Liver (tissue), 8 donors: ENCODE measurements at regions not wholly inside any gene's neighbourhood (a gene's known extent, or its start where the extent isn't known, plus 50 kb on each side); places are given as distances from the start of the nearest gene placed in this dataset.

ENCODE experiments used
- DNase-seq: peaks from one replicate; pipeline ENCODE4 v3.0.0-alpha.2; 2017; ENCODE audit warnings: low spot score
- H3K27ac ChIP-seq, 2 donors: one replicate each; pipeline ENCODE4 v1.7.0; 2013; ENCODE audit warnings: inconsistent platforms in 2 of 2, low read length in 2 of 2, control low read depth in 1 of 2, low read depth in 1 of 2, mild to moderate bottlenecking in 1 of 2
- H3K27me3 ChIP-seq, 4 donors: one replicate each; pipeline versions ENCODE4 v1.6.1 to v1.7.0; 2013; ENCODE audit warnings: low read length in 3 of 4, inconsistent platforms in 1 of 4, mild to moderate bottlenecking in 1 of 4, moderate library complexity in 1 of 4; ENCODE audit not compliant: control insufficient read depth in 4 of 4, insufficient read depth in 4 of 4
- H3K36me3 ChIP-seq, 4 donors: one replicate each; pipeline versions ENCODE4 v1.6.1 to v1.7.0; 2013; ENCODE audit warnings: low read length in 3 of 4, mild to moderate bottlenecking in 3 of 4, low read depth in 1 of 4, moderate library complexity in 1 of 4; ENCODE audit not compliant: control insufficient read depth in 4 of 4, insufficient read depth in 3 of 4
- H3K4me1 ChIP-seq, 4 donors: one replicate each; pipeline versions ENCODE4 v1.6.1 to v1.7.0; 2013; ENCODE audit warnings: low read length in 3 of 4, mild to moderate bottlenecking in 3 of 4, moderate library complexity in 1 of 4; ENCODE audit not compliant: control insufficient read depth in 4 of 4, insufficient read depth in 4 of 4
- H3K4me3 ChIP-seq, 3 donors: one replicate each; pipeline versions ENCODE4 v1.6.1 to v1.7.0; 2013; ENCODE audit warnings: low read length in 3 of 3, control low read depth in 1 of 3, low read depth in 1 of 3, mild to moderate bottlenecking in 1 of 3
- H3K9ac ChIP-seq, 2 donors: one replicate each; pipeline ENCODE4 v1.7.0; 2013; ENCODE audit warnings: low read length in 2 of 2, mild to moderate bottlenecking in 2 of 2, moderate library complexity in 2 of 2, control low read depth in 1 of 2, low read depth in 1 of 2
- H3K9me3 ChIP-seq, 4 donors: one replicate each; pipeline versions ENCODE4 v1.6.1 to v1.7.0; 2013; ENCODE audit warnings: low read length in 3 of 4; ENCODE audit not compliant: control insufficient read depth in 4 of 4
- EGR1 ChIP-seq, 2 donors: IDR thresholded peaks; 2 replicates each; pipeline ENCODE4 v1.6.1; 2016 to 2018; ENCODE audit warnings: antibody characterized with exemption in 2 of 2, low read depth in 2 of 2
- FOXA1 ChIP-seq: IDR thresholded peaks from 2 replicates; pipeline ENCODE4 v1.6.1; 2016; ENCODE audit warnings: antibody characterized with exemption
- FOXA2 ChIP-seq: IDR thresholded peaks from 2 replicates; pipeline ENCODE4 v1.6.1; 2016; ENCODE audit warnings: antibody characterized with exemption
- GABPA ChIP-seq, 2 donors: IDR thresholded peaks in 1 of 2; conservative IDR thresholded peaks in 1 of 2; 2 replicates each; pipeline ENCODE4 v1.6.1; 2016; ENCODE audit warnings: antibody characterized with exemption in 2 of 2, mild to moderate bottlenecking in 1 of 2, moderate library complexity in 1 of 2
- HNF4A ChIP-seq, 2 donors: conservative IDR thresholded peaks; 2 replicates each; pipeline ENCODE4 v1.6.1; 2016; ENCODE audit warnings: antibody characterized with exemption in 2 of 2, mild to moderate bottlenecking in 2 of 2
- HNF4G ChIP-seq: IDR thresholded peaks from 2 replicates; pipeline ENCODE4 v1.6.1; 2016; ENCODE audit warnings: antibody characterized with exemption
- JUND ChIP-seq, 2 donors: IDR thresholded peaks; 2 replicates each; pipeline ENCODE4 v1.6.1; 2016; ENCODE audit warnings: antibody characterized with exemption in 2 of 2
- NR2F2 ChIP-seq: IDR thresholded peaks from 2 replicates; pipeline ENCODE4 v1.6.1; 2016; ENCODE audit warnings: antibody characterized with exemption
- RAD21 ChIP-seq, 2 donors: IDR thresholded peaks; 2 replicates each; pipeline ENCODE4 v1.6.1; 2016; ENCODE audit warnings: antibody characterized with exemption in 2 of 2, mild to moderate bottlenecking in 2 of 2
- RXRA ChIP-seq, 2 donors: IDR thresholded peaks; 2 replicates each; pipeline ENCODE4 v1.6.1; 2017 to 2018; ENCODE audit warnings: antibody characterized with exemption in 2 of 2, mild to moderate bottlenecking in 1 of 2
- SP1 ChIP-seq: IDR thresholded peaks from 2 replicates; pipeline ENCODE4 v1.6.1; 2018; ENCODE audit warnings: antibody characterized with exemption, mild to moderate bottlenecking
- TAF1 ChIP-seq: conservative IDR thresholded peaks from 2 replicates; pipeline ENCODE4 v1.6.1; 2016; ENCODE audit warnings: antibody characterized with exemption, mild to moderate bottlenecking
- YY1 ChIP-seq: IDR thresholded peaks from 2 replicates; pipeline ENCODE4 v1.6.1; 2016; ENCODE audit warnings: antibody characterized with exemption, mild to moderate bottlenecking
- WGBS: extraction: QIAGEN DNeasy Blood & Tissue Kit; methylation state at CpG from one replicate; pipeline ENCODE4 v1.1.7; 2013; 5-methylcytosine and 5-hydroxymethylcytosine counted together
- TF ChIP-seq, protein P1 (sequence below): IDR thresholded peaks from 2 replicates; pipeline ENCODE4 v1.6.1; 2016; ENCODE audit warnings: antibody characterized with exemption
- TF ChIP-seq, protein P2 (sequence below): fragments of 150-350 bp; IDR thresholded peaks from 2 replicates; pipeline ENCODE4 v1.5.1; 2017; ENCODE audit warnings: improper control_type of control experiment, low read depth, low read length; ENCODE audit not compliant: missing input control
- TF ChIP-seq, protein P3 (sequence below): IDR thresholded peaks from 2 replicates; pipeline ENCODE4 v1.6.1; 2016; ENCODE audit warnings: antibody characterized with exemption
- TF ChIP-seq, protein P4 (sequence below): IDR thresholded peaks from 2 replicates; pipeline ENCODE4 v1.6.1; 2016; ENCODE audit warnings: antibody characterized with exemption
- donor health status: healthy.
- donor health status: healthy.
- donor health status: healthy.
- donor health status: healthy.
- donor health status: healthy.

DNA sequence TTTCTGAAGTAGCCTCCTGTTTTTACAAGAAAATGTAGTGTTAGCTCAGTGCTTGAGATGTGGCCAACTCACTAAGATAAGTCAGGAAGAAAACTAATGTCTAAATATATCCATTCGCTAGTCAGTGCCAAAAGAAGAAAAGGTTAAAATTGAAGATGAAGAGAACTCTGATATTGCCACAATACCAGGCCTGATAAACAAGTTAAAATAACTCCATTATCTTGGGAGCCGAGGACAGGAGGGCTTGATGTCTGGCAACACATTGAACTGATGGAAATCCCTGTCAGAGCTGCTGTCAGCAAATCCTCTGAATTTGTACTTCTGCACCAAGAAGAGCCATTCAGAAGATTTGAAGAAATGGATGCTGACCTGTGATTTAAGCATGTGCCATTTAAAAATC lies 103.4 kb downstream of the LRRC70 start:
- Histone ChIP-seq H3K9me3 (peaks cover 0 to 6% (median 3%) of the 10 kb centered on the region in 4 donors), H3K27me3 (no peaks in the 10 kb centered on the region), H3K9ac (no peak overlapping the region), H3K4me3 (no peak overlapping the region), H3K36me3 (no peaks in the 10 kb centered on the region), H3K27ac (no peak overlapping the region), H3K4me1 (no peaks in the 10 kb centered on the region)
- TF ChIP-seq HNF4A (conservative IDR thresholded peaks at IDR 0.05) (no peak), RXRA (IDR thresholded peaks at IDR 0.05) (no peak), TAF1 (no peak), GABPA (IDR thresholded peaks at IDR 0.05 in 1 of 2, conservative IDR thresholded peaks at IDR 0.05 in 1 of 2) (no peak), EGR1 (IDR thresholded peaks at IDR 0.05; ENCODE audit: low read depth in 2 of 2) (no peak), NR2F2 (no peak), HNF4G (no peak)
- TF ChIP-seq, protein P1, sequence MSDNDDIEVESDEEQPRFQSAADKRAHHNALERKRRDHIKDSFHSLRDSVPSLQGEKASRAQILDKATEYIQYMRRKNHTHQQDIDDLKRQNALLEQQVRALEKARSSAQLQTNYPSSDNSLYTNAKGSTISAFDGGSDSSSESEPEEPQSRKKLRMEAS, result no peak
- TF ChIP-seq, protein P2, sequence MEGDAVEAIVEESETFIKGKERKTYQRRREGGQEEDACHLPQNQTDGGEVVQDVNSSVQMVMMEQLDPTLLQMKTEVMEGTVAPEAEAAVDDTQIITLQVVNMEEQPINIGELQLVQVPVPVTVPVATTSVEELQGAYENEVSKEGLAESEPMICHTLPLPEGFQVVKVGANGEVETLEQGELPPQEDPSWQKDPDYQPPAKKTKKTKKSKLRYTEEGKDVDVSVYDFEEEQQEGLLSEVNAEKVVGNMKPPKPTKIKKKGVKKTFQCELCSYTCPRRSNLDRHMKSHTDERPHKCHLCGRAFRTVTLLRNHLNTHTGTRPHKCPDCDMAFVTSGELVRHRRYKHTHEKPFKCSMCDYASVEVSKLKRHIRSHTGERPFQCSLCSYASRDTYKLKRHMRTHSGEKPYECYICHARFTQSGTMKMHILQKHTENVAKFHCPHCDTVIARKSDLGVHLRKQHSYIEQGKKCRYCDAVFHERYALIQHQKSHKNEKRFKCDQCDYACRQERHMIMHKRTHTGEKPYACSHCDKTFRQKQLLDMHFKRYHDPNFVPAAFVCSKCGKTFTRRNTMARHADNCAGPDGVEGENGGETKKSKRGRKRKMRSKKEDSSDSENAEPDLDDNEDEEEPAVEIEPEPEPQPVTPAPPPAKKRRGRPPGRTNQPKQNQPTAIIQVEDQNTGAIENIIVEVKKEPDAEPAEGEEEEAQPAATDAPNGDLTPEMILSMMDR, result no peak
- TF ChIP-seq, protein P3, sequence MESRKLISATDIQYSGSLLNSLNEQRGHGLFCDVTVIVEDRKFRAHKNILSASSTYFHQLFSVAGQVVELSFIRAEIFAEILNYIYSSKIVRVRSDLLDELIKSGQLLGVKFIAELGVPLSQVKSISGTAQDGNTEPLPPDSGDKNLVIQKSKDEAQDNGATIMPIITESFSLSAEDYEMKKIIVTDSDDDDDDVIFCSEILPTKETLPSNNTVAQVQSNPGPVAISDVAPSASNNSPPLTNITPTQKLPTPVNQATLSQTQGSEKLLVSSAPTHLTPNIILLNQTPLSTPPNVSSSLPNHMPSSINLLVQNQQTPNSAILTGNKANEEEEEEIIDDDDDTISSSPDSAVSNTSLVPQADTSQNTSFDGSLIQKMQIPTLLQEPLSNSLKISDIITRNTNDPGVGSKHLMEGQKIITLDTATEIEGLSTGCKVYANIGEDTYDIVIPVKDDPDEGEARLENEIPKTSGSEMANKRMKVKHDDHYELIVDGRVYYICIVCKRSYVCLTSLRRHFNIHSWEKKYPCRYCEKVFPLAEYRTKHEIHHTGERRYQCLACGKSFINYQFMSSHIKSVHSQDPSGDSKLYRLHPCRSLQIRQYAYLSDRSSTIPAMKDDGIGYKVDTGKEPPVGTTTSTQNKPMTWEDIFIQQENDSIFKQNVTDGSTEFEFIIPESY, result no peak
- 76% methylated on average over 2 of the region's 2 CpGs for WGBS
- DNase-seq, result no peak

DNA sequence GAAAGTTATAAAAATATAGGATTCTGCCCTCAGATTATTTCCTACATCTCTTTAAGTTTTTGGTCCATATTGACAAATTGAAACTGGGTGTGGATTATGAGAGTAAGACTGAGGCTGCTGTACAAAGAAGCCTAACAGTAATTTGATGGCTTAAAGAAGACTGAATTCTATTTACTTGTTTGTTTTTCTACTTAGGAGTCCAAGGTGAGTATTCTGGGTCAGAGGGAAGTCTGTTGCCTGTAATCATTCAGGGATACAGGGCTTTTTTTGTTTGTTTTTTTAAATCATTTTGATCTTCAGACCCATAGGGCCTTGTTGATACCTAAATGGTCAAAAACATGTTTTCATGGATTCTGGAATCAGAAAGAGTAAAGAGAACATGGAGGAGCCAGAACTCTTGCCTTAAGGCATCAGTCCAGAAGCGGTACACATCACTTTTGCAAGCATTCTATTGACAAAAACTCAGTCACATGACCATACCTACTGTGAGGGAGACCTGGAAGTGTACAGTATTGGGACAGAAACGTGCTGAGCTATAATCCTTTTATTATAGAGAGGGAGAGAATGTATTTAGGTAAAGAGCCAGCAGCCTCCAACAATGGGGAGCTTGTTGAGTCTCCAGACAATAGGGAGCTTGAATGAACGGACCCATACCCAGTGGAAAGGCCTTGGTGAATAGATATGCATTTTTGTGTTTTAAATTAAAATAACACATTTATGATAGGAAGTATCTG lies 102.7 kb downstream of the LRRC70 start:
- H3K9ac ChIP-seq, result no peak overlapping the region
- no peak overlapping the region for H3K27ac ChIP-seq
- H3K4me3 ChIP-seq, result no peak overlapping the region
- WGBS, result 69% methylated on average over 3 of the region's 3 CpGs
- TF ChIP-seq, protein P1, result no peak
- TF ChIP-seq FOXA2, result no peak
- no peak for TF ChIP-seq HNF4G
- TF ChIP-seq, protein P3, result no peak
- no peak for TF ChIP-seq GABPA (IDR thresholded peaks at IDR 0.05 in 1 of 2, conservative IDR thresholded peaks at IDR 0.05 in 1 of 2)
- TF ChIP-seq RAD21 (IDR thresholded peaks at IDR 0.05), result no peak
- TF ChIP-seq EGR1 (IDR thresholded peaks at IDR 0.05; ENCODE audit: low read depth in 2 of 2), result no peak
- no peak for TF ChIP-seq NR2F2
- TF ChIP-seq JUND (IDR thresholded peaks at IDR 0.05), result no peak
- no peak for TF ChIP-seq TAF1
- no peak for TF ChIP-seq FOXA1
- no peak for TF ChIP-seq YY1
- no peak for TF ChIP-seq HNF4A (conservative IDR thresholded peaks at IDR 0.05)
- TF ChIP-seq, protein P4, sequence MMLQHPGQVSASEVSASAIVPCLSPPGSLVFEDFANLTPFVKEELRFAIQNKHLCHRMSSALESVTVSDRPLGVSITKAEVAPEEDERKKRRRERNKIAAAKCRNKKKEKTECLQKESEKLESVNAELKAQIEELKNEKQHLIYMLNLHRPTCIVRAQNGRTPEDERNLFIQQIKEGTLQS, result no peak
- no peak for TF ChIP-seq SP1
- TF ChIP-seq, protein P2, result no peak
- no peak for TF ChIP-seq RXRA (IDR thresholded peaks at IDR 0.05)
- no peaks in the 10 kb centered on the region for H3K27me3 ChIP-seq
- no peaks in the 10 kb centered on the region for H3K36me3 ChIP-seq
- no peaks in the 10 kb centered on the region for H3K4me1 ChIP-seq
- H3K9me3 ChIP-seq, result peaks cover 0 to 6% (median 3%) of the 10 kb centered on the region in 4 donors
- no peak for DNase-seq
